B cell (primary cell): ENCODE measurements at regions not wholly inside any gene's neighbourhood (a gene's known extent, or its start where the extent isn't known, plus 50 kb on each side); places are given as distances from the start of the nearest gene placed in this dataset.
"Not testable (repeated sequence)": the region's sequence is repeated elsewhere in the genome, so short reads cannot be mapped to it uniquely, and the experiment has no call there.

Experiments
- ATAC-seq: fragments of 200-7000 bp; cut with Tn5 transposase; one replicate; pipeline ENCODE4 v1.10.0; 2021; ENCODE audit warnings: low read depth, mild to moderate bottlenecking, moderate number of reproducible peaks, moderate library complexity
- CTCF ChIA-PET: fragments of 350-600 bp; sonication (Branson Sonifier 250); formaldehyde crosslinking; loops from one replicate; lab custom pipeline; 2021; ENCODE audit warnings: antibody characterized with exemption, inconsistent platforms; lab: Charles Lee
- POLR2A ChIA-PET: fragments of 350-600 bp; sonication (Branson Sonifier 250); formaldehyde crosslinking; loops from one replicate; lab custom pipeline; 2021; ENCODE audit warnings: antibody characterized with exemption; lab: Charles Lee
- DNase-seq: peaks from one replicate; pipeline ENCODE4 v3.0.0; 2013
- H2AFZ ChIP-seq: 2 replicates; pipeline ENCODE4 v1.6.1; 2012; ENCODE audit warnings: mild to moderate bottlenecking, low read depth, low read length; ENCODE audit not compliant: insufficient read depth, poor library complexity, severe bottlenecking
- H3K27ac ChIP-seq, 2 donors: 1 replicate in 1 of 2; 2 replicates in 1 of 2; pipeline ENCODE4 v1.5.1; 2012 to 2013; ENCODE audit warnings: low read length in 2 of 2, mild to moderate bottlenecking in 2 of 2, moderate library complexity in 1 of 2
- H3K27me3 ChIP-seq, 4 experiments: fragments of 200-600 bp in 1 of 4; sonication (generic) in 1 of 4; replicated peaks in 1 of 4; 1 replicate in 2 of 4; 2 replicates in 2 of 4; pipeline versions ENCODE4 v1.6.1 to v1.7.0; 2013 to 2016; ENCODE audit warnings: low read length in 3 of 4, mild to moderate bottlenecking in 2 of 4, mixed read lengths in 1 of 4, moderate library complexity in 1 of 4; ENCODE audit not compliant: insufficient read depth in 4 of 4, control insufficient read depth in 3 of 4; ENCODE audit errors: control extremely low read depth in 1 of 4
- H3K36me3 ChIP-seq, 2 experiments: replicated peaks in 1 of 2; 1 replicate in 1 of 2; 2 replicates in 1 of 2; pipeline versions ENCODE4 v1.6.1 to v1.7.1; 2013; ENCODE audit warnings: low read length in 1 of 2; ENCODE audit not compliant: insufficient read depth in 2 of 2, control insufficient read depth in 1 of 2; ENCODE audit errors: control extremely low read depth in 1 of 2, extremely low read depth in 1 of 2
- H3K4me1 ChIP-seq, 2 donors: fragments of 200-600 bp in 1 of 2; sonication (generic) in 1 of 2; 1 replicate in 1 of 2; 2 replicates in 1 of 2; pipeline versions ENCODE4 v1.5.1 to v1.6.1; 2013 to 2017; ENCODE audit warnings: low read length in 2 of 2; ENCODE audit not compliant: control insufficient read depth in 2 of 2, insufficient read depth in 2 of 2
- H3K4me2 ChIP-seq: replicated peaks from 2 replicates; pipeline ENCODE3; 2012; ENCODE audit warnings: mild to moderate bottlenecking, low read depth, low read length; ENCODE audit not compliant: poor library complexity, severe bottlenecking
- H3K4me3 ChIP-seq, 5 experiments: fragments of 200-600 bp in 1 of 5; sonication (generic) in 1 of 5; 1 replicate in 3 of 5; 2 replicates in 2 of 5; pipeline versions ENCODE4 v1.5.1 to v1.7.0; 2011 to 2016; ENCODE audit warnings: low read length in 4 of 5, mild to moderate bottlenecking in 4 of 5, low read depth in 2 of 5, control low read depth in 1 of 5, moderate library complexity in 1 of 5; ENCODE audit not compliant: insufficient read depth in 1 of 5; ENCODE audit errors: control extremely low read depth in 1 of 5, extremely low read depth in 1 of 5
- H3K79me2 ChIP-seq: fragments of 200-600 bp; sonication (generic); one replicate; pipeline ENCODE4 v1.6.0; 2016; ENCODE audit warnings: low read length; ENCODE audit not compliant: control insufficient read depth, insufficient read depth
- H3K9ac ChIP-seq: fragments of 200-600 bp; sonication (generic); 2 replicates; pipeline ENCODE4 v1.6.1; 2017; ENCODE audit warnings: mild to moderate bottlenecking, low read length, moderate library complexity
- H3K9me3 ChIP-seq, 3 donors: one replicate each; pipeline versions ENCODE4 v1.6.1 to v1.7.1; 2013; ENCODE audit warnings: low read length in 2 of 3; ENCODE audit not compliant: control insufficient read depth in 2 of 3, insufficient read depth in 1 of 3; ENCODE audit errors: control extremely low read depth in 1 of 3
- H4K20me1 ChIP-seq: 2 replicates; pipeline ENCODE4 v1.6.0; 2012; ENCODE audit warnings: mild to moderate bottlenecking, low read length; ENCODE audit not compliant: insufficient read depth, control insufficient read depth, poor library complexity, severe bottlenecking
- H3K27ac Mint-ChIP-seq: one replicate; pipeline ENCODE4 v1.8.0; 2021; ENCODE audit warnings: mixed read lengths
- H3K27me3 Mint-ChIP-seq: one replicate; pipeline ENCODE4 v1.8.0; 2021; ENCODE audit warnings: mixed read lengths
- H3K4me1 Mint-ChIP-seq: one replicate; pipeline ENCODE4 v1.8.0; 2021; ENCODE audit warnings: mixed read lengths
- H3K4me3 Mint-ChIP-seq: one replicate; pipeline ENCODE4 v1.8.0; 2021; ENCODE audit warnings: mixed read lengths
- H3K9me3 Mint-ChIP-seq: one replicate; pipeline ENCODE4 v1.8.0; 2022; ENCODE audit warnings: mixed read lengths; ENCODE audit not compliant: insufficient read depth
- EZH2 ChIP-seq: IDR thresholded peaks from 2 replicates; pipeline ENCODE4 v1.6.1; 2012; ENCODE audit warnings: borderline replicate concordance, low read depth, mild to moderate bottlenecking, moderate library complexity, low read length; ENCODE audit not compliant: insufficient read depth, poor library complexity, severe bottlenecking
- WGBS: methylation state at CpG from one replicate; pipeline ENCODE4 v1.1.5; 2013; ENCODE audit warnings: missing lambda C conversion rate; ENCODE audit not compliant: insufficient coverage; 5-methylcytosine and 5-hydroxymethylcytosine counted together
- intact Hi-C: fragments of 100-400 bp; cut with micrococcal nuclease; formaldehyde crosslinking; loops from one replicate; pipeline ENCODE4 v1.10.0; 2022
- TF ChIP-seq, protein P1 (sequence below): fragments of 200-600 bp; IDR thresholded peaks from one replicate; pipeline ENCODE4 v1.8.0; 2022; ENCODE audit warnings: antibody characterized with exemption, mild to moderate bottlenecking

DNA sequence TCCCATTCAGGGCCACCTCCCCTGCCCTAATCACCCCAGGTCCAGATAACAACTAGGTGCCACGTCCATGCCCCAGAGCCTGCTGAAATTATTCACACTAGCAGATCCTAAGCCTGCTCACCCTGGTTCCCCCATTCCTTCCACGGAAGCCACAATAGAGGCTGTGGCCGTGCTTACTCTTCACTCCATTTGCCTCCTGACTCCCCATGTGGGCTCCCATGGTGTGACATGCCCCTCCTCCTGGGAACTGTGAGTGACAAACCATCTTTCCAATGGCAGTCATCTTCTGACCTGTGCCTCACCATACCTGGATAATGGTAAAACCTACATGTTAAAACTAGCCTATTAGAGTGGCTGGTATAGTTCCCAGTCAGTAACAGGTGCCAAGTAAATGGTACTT lies 216.2 kb upstream of the PRKCQ start:
- CTCF ChIA-PET: no interaction called here

DNA sequence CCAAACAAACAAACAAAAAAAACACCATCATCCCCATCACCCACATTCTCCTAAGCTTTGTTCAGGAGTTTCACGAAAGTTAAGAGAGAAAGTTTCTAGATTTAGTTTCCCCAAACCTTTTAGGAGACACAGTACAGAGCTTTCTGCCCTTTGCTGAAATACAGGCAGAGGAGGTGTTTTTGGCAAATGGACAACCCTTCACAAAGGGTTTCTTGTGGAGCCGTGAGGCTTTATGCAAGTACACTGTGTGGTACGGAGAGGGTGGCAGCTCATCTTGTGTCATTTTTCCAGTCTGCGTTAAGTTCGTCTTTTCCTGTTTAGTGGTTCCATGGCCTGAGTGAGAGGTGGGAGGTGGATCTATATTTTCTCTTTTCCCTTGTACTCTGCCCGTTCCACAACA lies 215.5 kb upstream of the PRKCQ start:
- no peak overlapping the region for H3K27ac ChIP-seq
- no peaks in the 10 kb centered on the region for H3K9me3 Mint-ChIP-seq
- ATAC-seq (no peak), DNase-seq (no peak)
- H3K27me3 Mint-ChIP-seq: peaks cover 9% of the 10 kb centered on the region
- POLR2A ChIA-PET: no interaction called here
- H3K27ac Mint-ChIP-seq: no peak overlapping the region
- no peaks in the 10 kb centered on the region for H4K20me1 ChIP-seq
- H2AFZ ChIP-seq: no peak overlapping the region
- CTCF ChIA-PET: interaction anchor here (0.7 kb wide), 1 partner anchor 1202 kb away, joined by 3 read pairs; no protein-coding TSS in a partner anchor
- H3K4me2 ChIP-seq: no peak overlapping the region
- WGBS: 86% methylated on average over 1 of the region's 6 CpGs
- H3K4me3 Mint-ChIP-seq: no peak overlapping the region
- H3K4me3 ChIP-seq: no peak overlapping the region
- no peaks in the 10 kb centered on the region for H3K4me1 Mint-ChIP-seq
- no peak for TF ChIP-seq EZH2
- TF ChIP-seq, protein P1, sequence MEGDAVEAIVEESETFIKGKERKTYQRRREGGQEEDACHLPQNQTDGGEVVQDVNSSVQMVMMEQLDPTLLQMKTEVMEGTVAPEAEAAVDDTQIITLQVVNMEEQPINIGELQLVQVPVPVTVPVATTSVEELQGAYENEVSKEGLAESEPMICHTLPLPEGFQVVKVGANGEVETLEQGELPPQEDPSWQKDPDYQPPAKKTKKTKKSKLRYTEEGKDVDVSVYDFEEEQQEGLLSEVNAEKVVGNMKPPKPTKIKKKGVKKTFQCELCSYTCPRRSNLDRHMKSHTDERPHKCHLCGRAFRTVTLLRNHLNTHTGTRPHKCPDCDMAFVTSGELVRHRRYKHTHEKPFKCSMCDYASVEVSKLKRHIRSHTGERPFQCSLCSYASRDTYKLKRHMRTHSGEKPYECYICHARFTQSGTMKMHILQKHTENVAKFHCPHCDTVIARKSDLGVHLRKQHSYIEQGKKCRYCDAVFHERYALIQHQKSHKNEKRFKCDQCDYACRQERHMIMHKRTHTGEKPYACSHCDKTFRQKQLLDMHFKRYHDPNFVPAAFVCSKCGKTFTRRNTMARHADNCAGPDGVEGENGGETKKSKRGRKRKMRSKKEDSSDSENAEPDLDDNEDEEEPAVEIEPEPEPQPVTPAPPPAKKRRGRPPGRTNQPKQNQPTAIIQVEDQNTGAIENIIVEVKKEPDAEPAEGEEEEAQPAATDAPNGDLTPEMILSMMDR: no peak
- H3K9ac ChIP-seq: no peak overlapping the region
- peaks cover 0 to 7% (median 2%) of the 10 kb centered on the region in 4 experiments for H3K27me3 ChIP-seq
- no peaks in the 10 kb centered on the region for H3K4me1 ChIP-seq
- intact Hi-C loops: no loop called here
- no peaks in the 10 kb centered on the region for H3K9me3 ChIP-seq
- H3K36me3 ChIP-seq: no peaks in the 10 kb centered on the region
- H3K79me2 ChIP-seq: no peaks in the 10 kb centered on the region

More for the DNA sequence above, 216.2 kb upstream of the PRKCQ start:
- TF ChIP-seq, protein P1: no peak
- TF ChIP-seq EZH2: no peak
- no peaks in the 10 kb centered on the region for H3K79me2 ChIP-seq
- no peak overlapping the region for H3K4me3 Mint-ChIP-seq
- no peaks in the 10 kb centered on the region for H3K9me3 ChIP-seq
- POLR2A ChIA-PET: no interaction called here
- no peaks in the 10 kb centered on the region for H3K4me1 Mint-ChIP-seq
- no peak overlapping the region for H3K27ac ChIP-seq
- H3K27ac Mint-ChIP-seq: no peak overlapping the region
- no peaks in the 10 kb centered on the region for H3K9me3 Mint-ChIP-seq
- no peaks in the 10 kb centered on the region for H3K4me1 ChIP-seq
- no peak overlapping the region for H2AFZ ChIP-seq
- H4K20me1 ChIP-seq: no peaks in the 10 kb centered on the region
- DNase-seq: no peak
- peaks cover 10% of the 10 kb centered on the region for H3K27me3 Mint-ChIP-seq
- H3K27me3 ChIP-seq: peaks cover 0 to 4% (median 2%) of the 10 kb centered on the region in 4 experiments
- H3K4me3 ChIP-seq: no peak overlapping the region
- H3K9ac ChIP-seq: no peak overlapping the region
- no peak overlapping the region for H3K4me2 ChIP-seq
- intact Hi-C loops: no loop called here
- H3K36me3 ChIP-seq: no peaks in the 10 kb centered on the region
- ATAC-seq: no peak
- WGBS: 72% methylated on average over 3 of the region's 3 CpGs

- intact Hi-C loops, H3K9ac ChIP-seq, POLR2A ChIA-PET, H3K27ac ChIP-seq, H3K4me3 ChIP-seq, H3K9me3 ChIP-seq, H3K4me3 Mint-ChIP-seq, H3K4me1 Mint-ChIP-seq, H3K27ac Mint-ChIP-seq, DNase-seq, H3K36me3 ChIP-seq, CTCF ChIA-PET, H3K4me2 ChIP-seq, H3K9me3 Mint-ChIP-seq, H2AFZ ChIP-seq, H3K4me1 ChIP-seq, ATAC-seq, H3K79me2 ChIP-seq, H4K20me1 ChIP-seq, H3K27me3 ChIP-seq: not testable (repeated sequence)
- peaks cover 11% of the 10 kb centered on the region for H3K27me3 Mint-ChIP-seq
- WGBS: 89% methylated on average over 3 of the region's 10 CpGs
Observed at GRCh38 chr10:6794841-6795240, 214.8 kb upstream of the PRKCQ start.
